CD4-positive, alpha-beta memory T cell (primary cell): ENCODE measurements at regions not wholly inside any gene's neighbourhood (a gene's known extent, or its start where the extent isn't known, plus 50 kb on each side); places are given as distances from the start of the nearest gene placed in this dataset.
"Not testable (repeated sequence)": the region's sequence is repeated elsewhere in the genome, so short reads cannot be mapped to it uniquely, and the experiment has no call there.

Experiments used
- CTCF ChIA-PET: fragments of 350-600 bp; sonication (Branson Sonifier 250); formaldehyde crosslinking; loops from one replicate; lab custom pipeline; 2021; ENCODE audit warnings: inconsistent platforms; ENCODE audit not compliant: partially characterized antibody; lab: Charles Lee
- POLR2A ChIA-PET: fragments of 350-600 bp; sonication (Branson Sonifier 250); formaldehyde crosslinking; loops from one replicate; lab custom pipeline; 2021; ENCODE audit not compliant: partially characterized antibody; lab: Charles Lee
- DNase-seq, 5 donors: peaks; one replicate each; pipeline versions ENCODE4 v3.0.0 to v3.0.0-alpha.2; 2020 to 2022; ENCODE audit warnings: mixed read lengths in 1 of 5
- H3K27ac ChIP-seq: one replicate; pipeline ENCODE4 v1.7.0; 2013; ENCODE audit warnings: low read depth, low read length
- H3K27me3 ChIP-seq: 2 replicates; pipeline ENCODE4 v1.7.0; 2013; ENCODE audit warnings: mild to moderate bottlenecking, low read length, moderate library complexity; ENCODE audit not compliant: insufficient read depth
- H3K36me3 ChIP-seq: 2 replicates; pipeline ENCODE4 v1.7.0; 2013; ENCODE audit warnings: mild to moderate bottlenecking, low read length, moderate library complexity; ENCODE audit not compliant: insufficient read depth
- H3K4me1 ChIP-seq: 2 replicates; pipeline ENCODE4 v1.7.0; 2013; ENCODE audit warnings: mild to moderate bottlenecking, low read length, moderate library complexity; ENCODE audit not compliant: insufficient read depth
- H3K4me3 ChIP-seq, 2 donors: one replicate each; pipeline ENCODE4 v1.7.0; 2013; ENCODE audit warnings: low read length in 2 of 2, mild to moderate bottlenecking in 1 of 2
- H3K9me3 ChIP-seq, 2 donors: one replicate each; pipeline ENCODE4 v1.7.0; 2013; ENCODE audit warnings: low read length in 2 of 2, control low read depth in 1 of 2; ENCODE audit not compliant: control insufficient read depth in 1 of 2
- H3K27ac Mint-ChIP-seq, 7 donors: one replicate each; pipeline ENCODE4 v1.8.0; 2020 to 2021; ENCODE audit warnings: mixed read lengths in 7 of 7, mild to moderate bottlenecking in 6 of 7, inconsistent platforms in 3 of 7, moderate library complexity in 3 of 7
- H3K27me3 Mint-ChIP-seq, 2 donors: one replicate each; pipeline ENCODE4 v1.8.0; 2020 to 2021; ENCODE audit warnings: mixed read lengths in 2 of 2
- H3K36me3 Mint-ChIP-seq, 2 donors: one replicate each; pipeline ENCODE4 v1.8.0; 2020 to 2021; ENCODE audit warnings: mixed read lengths in 2 of 2, inconsistent platforms in 1 of 2, mild to moderate bottlenecking in 1 of 2
- H3K4me1 Mint-ChIP-seq, 4 donors: one replicate each; pipeline ENCODE4 v1.8.0; 2020 to 2021; ENCODE audit warnings: mixed read lengths in 4 of 4, mild to moderate bottlenecking in 1 of 4
- H3K4me3 Mint-ChIP-seq, 8 donors: one replicate each; pipeline ENCODE4 v1.8.0; 2020 to 2021; ENCODE audit warnings: mixed read lengths in 8 of 8, mild to moderate bottlenecking in 7 of 8, moderate library complexity in 6 of 8, inconsistent platforms in 3 of 8
- H3K9me3 Mint-ChIP-seq, 8 donors: one replicate each; pipeline ENCODE4 v1.8.0; 2020 to 2021; ENCODE audit warnings: mixed read lengths in 8 of 8, mild to moderate bottlenecking in 5 of 8, inconsistent platforms in 3 of 8, moderate library complexity in 1 of 8
- intact Hi-C: fragments of 100-400 bp; cut with micrococcal nuclease; formaldehyde crosslinking; loops from one replicate; pipeline ENCODE4 v1.15.1; 2023

GRCh38 chr14:61609884-61610283 is 85.4 kb upstream of the HIF1A start:
- no peak for DNase-seq
- H3K27ac Mint-ChIP-seq, result no peak overlapping the region

DNA sequence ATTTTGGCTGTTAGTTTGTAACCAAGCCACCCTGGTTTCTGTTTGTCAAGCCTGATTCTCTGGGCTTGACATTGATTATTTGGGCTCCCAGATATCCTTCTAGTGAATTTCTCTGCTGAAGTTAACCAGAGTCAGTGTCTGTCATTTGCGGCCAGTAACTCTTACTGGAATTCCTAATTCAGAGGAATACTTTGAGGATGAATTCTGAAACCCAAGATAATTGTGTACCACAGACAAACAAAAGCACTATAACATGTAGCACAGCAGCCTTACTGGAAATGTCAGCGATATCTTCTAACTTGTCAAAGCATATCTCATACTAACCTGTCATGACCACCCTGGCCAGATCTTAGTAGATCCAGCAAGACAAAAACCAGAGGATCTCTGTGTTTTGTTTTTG is 84.4 kb upstream of the HIF1A start:
- CTCF ChIA-PET, result no interaction called here
- Histone ChIP-seq H3K36me3 (no peaks in the 10 kb centered on the region), H3K27me3 (no peaks in the 10 kb centered on the region), H3K9me3 (no peaks in the 10 kb centered on the region), H3K27ac (no peak overlapping the region), H3K4me1 (no peaks in the 10 kb centered on the region), H3K4me3 (no peak overlapping the region)
- intact Hi-C loops, result no loop called here
- Mint-ChIP-seq H3K36me3 (no peaks in the 10 kb centered on the region), H3K9me3 (peaks cover 0 to 1% (median 0%) of the 10 kb centered on the region in 8 donors), H3K4me1 (no peaks in the 10 kb centered on the region), H3K27me3 (no peaks in the 10 kb centered on the region), H3K27ac (no peak overlapping the region), H3K4me3 (no peak overlapping the region)
- DNase-seq, result no peak
- POLR2A ChIA-PET, result no interaction called here

More at GRCh38 chr14:61609884-61610283, 85.4 kb upstream of the HIF1A start:
- CTCF ChIA-PET, result no interaction called here
- H3K36me3 ChIP-seq, result no peaks in the 10 kb centered on the region
- H3K4me1 Mint-ChIP-seq, result no peaks in the 10 kb centered on the region
- no peak overlapping the region for H3K4me3 ChIP-seq
- H3K9me3 ChIP-seq, result no peaks in the 10 kb centered on the region
- H3K27me3 Mint-ChIP-seq, result no peaks in the 10 kb centered on the region
- H3K27ac ChIP-seq, result no peak overlapping the region
- peak overlapping the region in 1 of 8 donors; percentile 13 for H3K4me3 Mint-ChIP-seq
- intact Hi-C loops, result no loop called here
- POLR2A ChIA-PET, result no interaction called here
- H3K9me3 Mint-ChIP-seq, result peaks cover 0 to 1% (median 0%) of the 10 kb centered on the region in 8 donors
- no peaks in the 10 kb centered on the region for H3K4me1 ChIP-seq
- no peaks in the 10 kb centered on the region for H3K27me3 ChIP-seq
- H3K36me3 Mint-ChIP-seq, result no peaks in the 10 kb centered on the region

DNA sequence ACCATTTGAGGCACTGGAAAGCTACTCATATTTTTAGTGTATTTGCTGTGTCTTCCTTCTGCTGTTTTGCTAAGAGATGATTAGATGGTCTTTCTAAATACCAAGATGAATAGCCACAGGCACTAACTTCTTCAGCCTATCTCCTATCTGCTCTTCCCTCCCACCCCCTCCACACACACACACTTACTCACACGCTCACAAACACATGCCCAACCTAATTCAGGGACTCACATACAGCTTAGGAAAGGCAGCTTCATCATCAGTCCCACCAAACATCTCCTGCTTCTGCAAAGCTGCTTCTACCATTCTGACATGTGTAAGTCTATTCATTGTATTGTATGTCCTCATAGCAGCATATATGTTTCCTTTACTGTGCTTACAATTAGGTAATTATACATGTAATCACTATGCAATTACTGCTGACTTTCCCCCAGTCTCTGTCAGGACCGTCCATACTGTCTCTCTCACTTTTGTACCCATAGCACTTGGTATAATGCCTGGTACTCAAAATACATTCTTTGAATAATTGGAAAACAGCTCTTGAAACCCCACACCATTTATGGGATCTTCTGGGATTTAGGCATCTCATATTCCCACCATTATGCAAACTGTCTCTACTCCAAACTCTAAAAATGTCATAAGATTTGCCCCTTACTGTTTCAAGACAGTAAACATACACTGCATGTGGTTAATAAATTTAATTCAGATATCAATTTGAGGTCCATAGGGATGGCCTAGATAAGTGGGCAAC is 83.3 kb upstream of the HIF1A start:
- no peaks in the 10 kb centered on the region for H3K4me1 ChIP-seq
- H3K27me3 ChIP-seq, result no peaks in the 10 kb centered on the region
- ChIA-PET CTCF (interaction anchor here (0.8 kb wide), 1 partner anchor 150 kb away, joined by 3 read pairs; no protein-coding TSS in a partner anchor), POLR2A (no interaction called here)
- Mint-ChIP-seq H3K36me3 (no peaks in the 10 kb centered on the region), H3K27me3 (no peaks in the 10 kb centered on the region), H3K4me3 (no peak overlapping the region), H3K9me3 (no peaks in the 10 kb centered on the region), H3K27ac (no peak overlapping the region), H3K4me1 (peaks cover 0 to 2% (median under 1%) of the 10 kb centered on the region in 4 donors)
- no peaks in the 10 kb centered on the region for H3K9me3 ChIP-seq
- DNase-seq, result no peak
- no peaks in the 10 kb centered on the region for H3K36me3 ChIP-seq
- H3K27ac ChIP-seq, result no peak overlapping the region
- intact Hi-C loops, result no loop called here
- no peak overlapping the region for H3K4me3 ChIP-seq

DNA sequence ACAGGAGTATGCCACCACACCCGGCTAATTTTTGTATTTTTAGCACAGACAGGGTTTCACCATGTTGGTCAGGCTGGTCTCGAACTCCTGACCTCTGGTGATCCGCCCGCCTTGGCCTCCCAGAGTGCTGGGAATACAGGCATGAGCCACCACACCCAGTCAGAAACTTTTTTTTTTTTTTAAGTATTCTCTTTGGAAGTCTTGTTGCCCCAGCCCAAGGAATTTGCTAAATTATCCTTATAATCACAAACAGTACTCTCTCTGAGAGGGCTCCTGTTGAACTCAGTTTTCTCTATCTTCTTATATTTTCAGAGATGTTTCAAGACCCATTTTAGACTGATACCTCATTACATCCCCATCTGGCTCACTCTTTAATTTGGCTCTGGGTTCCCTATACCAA is 82.3 kb upstream of the HIF1A start:
- H3K27me3 Mint-ChIP-seq, H3K4me1 ChIP-seq, H3K4me3 ChIP-seq, CTCF ChIA-PET, H3K9me3 Mint-ChIP-seq, H3K36me3 Mint-ChIP-seq, H3K27me3 ChIP-seq, H3K27ac ChIP-seq, H3K4me1 Mint-ChIP-seq, POLR2A ChIA-PET, DNase-seq, H3K36me3 ChIP-seq, H3K9me3 ChIP-seq, intact Hi-C loops, H3K27ac Mint-ChIP-seq, H3K4me3 Mint-ChIP-seq: not testable (repeated sequence)

- H3K27ac Mint-ChIP-seq, result no peak overlapping the region
- intact Hi-C loops, result no loop called here
Measured at GRCh38 chr14:61614693-61615092, 80.6 kb upstream of the HIF1A start.

DNA sequence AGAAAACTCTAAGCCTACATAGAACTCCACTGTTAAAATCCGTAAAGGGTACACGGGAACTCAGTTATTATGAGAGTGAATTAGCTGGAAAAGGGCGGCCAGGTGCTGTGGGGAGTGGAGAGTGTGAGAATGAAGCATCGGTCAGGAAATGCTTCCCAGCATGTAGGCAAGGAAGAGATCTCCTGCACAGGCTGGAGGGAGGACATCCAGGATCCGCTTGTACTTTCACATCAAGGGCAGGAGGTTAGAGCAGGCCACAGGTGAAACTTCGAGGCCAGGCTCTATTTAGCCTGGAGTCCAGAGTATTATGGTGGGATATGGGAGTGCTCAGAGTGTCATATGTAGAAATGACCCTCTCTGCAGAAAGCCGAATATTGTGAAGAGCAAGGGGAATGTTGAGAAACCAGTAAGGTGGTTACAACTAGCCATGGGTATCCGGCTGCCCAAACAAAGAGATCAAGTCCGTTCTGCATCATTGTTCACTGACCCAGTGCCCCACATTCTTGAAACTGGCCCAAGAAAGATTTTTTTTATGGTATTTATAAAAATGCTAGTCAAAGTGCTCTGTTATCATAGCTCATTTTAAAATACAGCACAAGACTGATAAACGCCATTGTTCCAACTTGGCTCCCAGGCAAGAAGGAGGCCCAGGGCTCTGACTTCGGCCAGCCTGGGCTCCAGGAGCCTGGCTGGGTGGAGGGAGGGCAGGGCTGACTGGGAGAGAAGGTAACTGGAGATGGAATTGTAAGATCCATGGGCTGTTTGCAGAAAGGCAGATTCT is 79.4 kb upstream of the HIF1A start:
- no peaks in the 10 kb centered on the region for H3K4me1 ChIP-seq
- no peaks in the 10 kb centered on the region for H3K27me3 ChIP-seq
- Mint-ChIP-seq H3K36me3 (no peaks in the 10 kb centered on the region), H3K27ac (no peak overlapping the region), H3K27me3 (no peaks in the 10 kb centered on the region), H3K4me1 (peaks cover 0 to 7% (median 5%) of the 10 kb centered on the region in 4 donors), H3K4me3 (no peak overlapping the region), H3K9me3 (peaks cover 0 to 3% (median 0%) of the 10 kb centered on the region in 8 donors)
- no peaks in the 10 kb centered on the region for H3K36me3 ChIP-seq
- ChIA-PET CTCF (no interaction called here), POLR2A (no interaction called here)
- no peaks in the 10 kb centered on the region for H3K9me3 ChIP-seq
- H3K27ac ChIP-seq, result no peak overlapping the region
- H3K4me3 ChIP-seq, result no peak overlapping the region
- intact Hi-C loops, result no loop called here
- DNase-seq, result no peak

More at GRCh38 chr14:61614693-61615092, 80.6 kb upstream of the HIF1A start:
- H3K9me3 ChIP-seq, result no peaks in the 10 kb centered on the region
- DNase-seq, result no peak
- Mint-ChIP-seq H3K27me3 (no peaks in the 10 kb centered on the region), H3K36me3 (no peaks in the 10 kb centered on the region), H3K4me3 (no peak overlapping the region), H3K9me3 (peaks cover 0 to 3% (median 0%) of the 10 kb centered on the region in 8 donors), H3K4me1 (peaks cover 0 to 7% (median 5%) of the 10 kb centered on the region in 4 donors)
- no peak overlapping the region for H3K27ac ChIP-seq
- no peak overlapping the region for H3K4me3 ChIP-seq
- no peaks in the 10 kb centered on the region for H3K36me3 ChIP-seq
- ChIA-PET POLR2A (no interaction called here), CTCF (no interaction called here)
- H3K4me1 ChIP-seq, result no peaks in the 10 kb centered on the region
- no peaks in the 10 kb centered on the region for H3K27me3 ChIP-seq

GRCh38 chr14:61616524-61617185 is 78.7 kb upstream of the HIF1A start:
- Mint-ChIP-seq H3K4me3 (no peak overlapping the region), H3K9me3 (peaks cover 0 to 3% (median 0%) of the 10 kb centered on the region in 8 donors), H3K27ac (no peak overlapping the region), H3K36me3 (no peaks in the 10 kb centered on the region), H3K27me3 (no peaks in the 10 kb centered on the region), H3K4me1 (peaks cover 0 to 7% (median 5%) of the 10 kb centered on the region in 4 donors)
- no peaks in the 10 kb centered on the region for H3K4me1 ChIP-seq
- H3K4me3 ChIP-seq, result no peak overlapping the region
- ChIA-PET POLR2A (no interaction called here), CTCF (no interaction called here)
- no peaks in the 10 kb centered on the region for H3K27me3 ChIP-seq
- DNase-seq, result no peak
- intact Hi-C loops, result no loop called here
- no peaks in the 10 kb centered on the region for H3K9me3 ChIP-seq
- no peaks in the 10 kb centered on the region for H3K36me3 ChIP-seq
- H3K27ac ChIP-seq, result no peak overlapping the region
